Fibroblast of lung (primary cell): ENCODE measurements at regions not wholly inside any gene's neighbourhood (a gene's known extent, or its start where the extent isn't known, plus 50 kb on each side); places are given as distances from the start of the nearest gene placed in this dataset.

Experiments
- DNase-seq, 2 donors: peaks; one replicate each; pipeline versions ENCODE4 v3.0.0 to v3.0.0-alpha.2; 2010; ENCODE audit warnings: low read depth in 2 of 2
- H2AFZ ChIP-seq: 2 replicates; pipeline ENCODE4 v1.5.1; 2012; ENCODE audit warnings: low read length, control low read depth, inconsistent platforms
- H3K27ac ChIP-seq: 2 replicates; pipeline ENCODE4 v1.5.1; 2011; ENCODE audit warnings: low read length, control low read depth; ENCODE audit not compliant: insufficient read depth
- H3K27me3 ChIP-seq: 2 replicates; pipeline ENCODE4 v1.5.1; 2011; ENCODE audit warnings: mild to moderate bottlenecking, low read length; ENCODE audit not compliant: control insufficient read depth, insufficient read depth
- H3K36me3 ChIP-seq: 2 replicates; pipeline ENCODE4 v1.5.1; 2011; ENCODE audit warnings: low read length; ENCODE audit not compliant: control insufficient read depth, insufficient read depth
- H3K4me1 ChIP-seq: 2 replicates; pipeline ENCODE4 v1.5.1; 2011; ENCODE audit warnings: low read length; ENCODE audit not compliant: control insufficient read depth, insufficient read depth; ENCODE audit errors: extremely low read depth
- H3K4me2 ChIP-seq: 2 replicates; pipeline ENCODE4 v1.5.1; 2011; ENCODE audit warnings: low read length, control low read depth; ENCODE audit not compliant: insufficient read depth; ENCODE audit errors: extremely low read depth
- H3K4me3 ChIP-seq, 4 experiments: fragments of 200-600 bp in 1 of 4; sonication (generic) in 1 of 4; replicated peaks in 1 of 4; 2 replicates each; pipeline ENCODE4 v1.5.1; 2011 to 2016; ENCODE audit warnings: low read length in 4 of 4, low read depth in 3 of 4, mild to moderate bottlenecking in 3 of 4, control low read depth in 2 of 4, inconsistent platforms in 1 of 4, mixed read lengths in 1 of 4; ENCODE audit not compliant: insufficient read depth in 1 of 4; ENCODE audit errors: control extremely low read depth in 1 of 4
- H3K79me2 ChIP-seq: 2 replicates; pipeline ENCODE4 v1.5.1; 2012; ENCODE audit warnings: mild to moderate bottlenecking, low read length, inconsistent platforms; ENCODE audit not compliant: control insufficient read depth, insufficient read depth
- H3K9ac ChIP-seq: 2 replicates; pipeline ENCODE4 v1.5.1; 2011; ENCODE audit warnings: mild to moderate bottlenecking, low read length, control low read depth; ENCODE audit not compliant: insufficient read depth
- H3K9me3 ChIP-seq: 2 replicates; pipeline ENCODE4 v1.5.1; 2012; ENCODE audit warnings: low read depth, low read length; ENCODE audit not compliant: control insufficient read depth, insufficient read depth
- H4K20me1 ChIP-seq: 2 replicates; pipeline ENCODE4 v1.5.1; 2011; ENCODE audit warnings: low read length; ENCODE audit not compliant: control insufficient read depth, insufficient read depth; ENCODE audit errors: extremely low read depth
- CTCF ChIP-seq, 2 donors: IDR thresholded peaks in 1 of 2; conservative IDR thresholded peaks in 1 of 2; 1 replicate in 1 of 2; 2 replicates in 1 of 2; pipeline ENCODE4 v1.5.1; 2011 to 2012; ENCODE audit warnings: low read length in 2 of 2, control low read depth in 1 of 2, inconsistent platforms in 1 of 2, low read depth in 1 of 2, mild to moderate bottlenecking in 1 of 2
- EZH2 ChIP-seq: IDR thresholded peaks from 2 replicates; pipeline ENCODE4 v1.5.1; 2012; ENCODE audit warnings: low read length, control low read depth, mild to moderate bottlenecking; ENCODE audit errors: missing control alignments

GRCh38 chr13:112165712-112166111, 98.8 kb downstream of the SOX1 start:
- no peak for DNase-seq
- no peaks in the 10 kb centered on the region for H3K9me3 ChIP-seq
- H3K27ac ChIP-seq = no peak overlapping the region
- H3K4me2 ChIP-seq = no peak overlapping the region
- H3K9ac ChIP-seq = no peak overlapping the region
- no peaks in the 10 kb centered on the region for H3K27me3 ChIP-seq
- H4K20me1 ChIP-seq = no peaks in the 10 kb centered on the region
- no peaks in the 10 kb centered on the region for H3K79me2 ChIP-seq
- no peaks in the 10 kb centered on the region for H3K36me3 ChIP-seq
- no peaks in the 10 kb centered on the region for H3K4me1 ChIP-seq
- TF ChIP-seq CTCF (conservative IDR thresholded peaks at IDR 0.05 in 1 of 2, IDR thresholded peaks at IDR 0.05 in 1 of 2; ENCODE audit: low read depth in 1 of 2, low read length in 2 of 2) (no peak), EZH2 (no peak)
- H3K4me3 ChIP-seq = no peak overlapping the region
- no peak overlapping the region for H2AFZ ChIP-seq

- no peak overlapping the region for H3K27ac ChIP-seq
- H3K4me1 ChIP-seq = no peaks in the 10 kb centered on the region
- H3K4me2 ChIP-seq = no peak overlapping the region
- no peak overlapping the region for H3K4me3 ChIP-seq
- no peak for TF ChIP-seq CTCF (conservative IDR thresholded peaks at IDR 0.05 in 1 of 2, IDR thresholded peaks at IDR 0.05 in 1 of 2; ENCODE audit: low read depth in 1 of 2, low read length in 2 of 2)
- TF ChIP-seq EZH2 = no peak
- H2AFZ ChIP-seq = no peak overlapping the region
- no peaks in the 10 kb centered on the region for H3K36me3 ChIP-seq
- no peaks in the 10 kb centered on the region for H4K20me1 ChIP-seq
- no peak for DNase-seq
- H3K79me2 ChIP-seq = no peaks in the 10 kb centered on the region
- no peaks in the 10 kb centered on the region for H3K9me3 ChIP-seq
- H3K27me3 ChIP-seq = no peaks in the 10 kb centered on the region
- no peak overlapping the region for H3K9ac ChIP-seq
Observed at GRCh38 chr13:112168761-112169160, 101.8 kb downstream of the SOX1 start.

- H3K36me3 ChIP-seq = no peaks in the 10 kb centered on the region
Observed at GRCh38 chr13:112169941-112170822, 103.2 kb downstream of the SOX1 start.

More at GRCh38 chr13:112169941-112170822, 103.2 kb downstream of the SOX1 start:
- H3K9me3 ChIP-seq = no peaks in the 10 kb centered on the region
- no peak for DNase-seq
- no peaks in the 10 kb centered on the region for H3K79me2 ChIP-seq
- H3K4me3 ChIP-seq = no peak overlapping the region
- no peak overlapping the region for H3K9ac ChIP-seq
- TF ChIP-seq CTCF (conservative IDR thresholded peaks at IDR 0.05 in 1 of 2, IDR thresholded peaks at IDR 0.05 in 1 of 2; ENCODE audit: low read depth in 1 of 2, low read length in 2 of 2) (no peak), EZH2 (no peak)
- H3K4me1 ChIP-seq = no peaks in the 10 kb centered on the region
- H3K27me3 ChIP-seq = no peaks in the 10 kb centered on the region
- H2AFZ ChIP-seq = no peak overlapping the region
- no peaks in the 10 kb centered on the region for H4K20me1 ChIP-seq
- no peak overlapping the region for H3K4me2 ChIP-seq
- H3K27ac ChIP-seq = no peak overlapping the region
